HepG2 (cell line): ENCODE measurements at regions not wholly inside any gene's neighbourhood (a gene's known extent, or its start where the extent isn't known, plus 50 kb on each side); places are given as distances from the start of the nearest gene placed in this dataset.

Experiments
- ATAC-seq: fragments of 200-7000 bp; cut with Tn5 transposase; 3 replicates; pipeline ENCODE4 v1.9.1; 2020; ENCODE audit warnings: mild to moderate bottlenecking, moderate library complexity
- BruUV-seq: library from RNA; stranded (reverse); fragments of 400-500 nt; replicated peaks from 2 replicates; lab custom pipeline; 2021; lab: Mats Ljungman, UMichigan
- CTCF ChIA-PET: fragments of 300-600 bp; formaldehyde crosslinking; extraction: SDS; loops from one replicate; lab custom pipeline; 2021; ENCODE audit warnings: low total read pairs, inconsistent platforms, low intra/inter-chr PET ratio; lab: Yijun Ruan, JAX
- POLR2A ChIA-PET: fragments of 350-600 bp; sonication (Branson Sonifier 250); formaldehyde crosslinking; loops from one replicate; lab custom pipeline; 2020; ENCODE audit warnings: antibody characterized with exemption, inconsistent platforms; lab: Yijun Ruan, JAX
- DNase-seq: peaks from one replicate; pipeline ENCODE4 v3.0.0-alpha.2; 2015; ENCODE audit warnings: low spot score
- FAIRE-seq: peaks from 3 replicates; lab custom pipeline; 2011; peaks lifted over from hg19 to GRCh38; lab: Jason Lieb, UNC
- H2AFZ ChIP-seq: one replicate; pipeline ENCODE4 v1.6.1; 2011; ENCODE audit warnings: low read length, inconsistent platforms
- H3K27ac ChIP-seq: fragments of 300-600 bp; 3 replicates; pipeline ENCODE4 v1.8.0; 2011; ENCODE audit warnings: mixed run types, mild to moderate bottlenecking, mixed read lengths, low read length, inconsistent platforms; ENCODE audit not compliant: insufficient read depth; ENCODE audit errors: extremely low read length
- H3K27me3 ChIP-seq, 2 experiments: fragments of 200-600 bp in 1 of 2; 2 replicates in 1 of 2; 3 replicates in 1 of 2; pipeline versions ENCODE4 v1.6.0 to v1.8.0; 2011; ENCODE audit warnings: low read length in 2 of 2, mild to moderate bottlenecking in 2 of 2, moderate library complexity in 2 of 2, inconsistent platforms in 1 of 2; ENCODE audit not compliant: insufficient read depth in 2 of 2, control insufficient read depth in 1 of 2
- H3K36me3 ChIP-seq, 2 experiments: fragments of 200-600 bp in 1 of 2; replicated peaks in 1 of 2; 2 replicates in 1 of 2; 3 replicates in 1 of 2; pipeline versions ENCODE4 v1.5.1 to v1.8.0; 2011; ENCODE audit warnings: low read length in 2 of 2, inconsistent platforms in 1 of 2; ENCODE audit not compliant: insufficient read depth in 2 of 2, control insufficient read depth in 1 of 2
- H3K4me1 ChIP-seq: 2 replicates; pipeline ENCODE4 v1.5.1; 2012; ENCODE audit warnings: low read length, inconsistent platforms; ENCODE audit not compliant: insufficient read depth
- H3K4me2 ChIP-seq: 2 replicates; pipeline ENCODE4 v1.6.0; 2011; ENCODE audit warnings: low read depth, low read length, inconsistent platforms
- H3K4me3 ChIP-seq, 3 experiments: fragments of 200-600 bp in 1 of 3; sonication (generic), shearing (Covaris generic) in 1 of 3; replicated peaks in 1 of 3; 2 replicates each; pipeline ENCODE4 v1.5.1; 2011 to 2016; ENCODE audit warnings: low read length in 3 of 3, inconsistent platforms in 2 of 3, low read depth in 2 of 3, mild to moderate bottlenecking in 2 of 3, control low read depth in 1 of 3, mixed read lengths in 1 of 3; ENCODE audit not compliant: insufficient read depth in 1 of 3
- H3K79me2 ChIP-seq: one replicate; pipeline ENCODE4 v1.6.1; 2011; ENCODE audit warnings: low read length, inconsistent platforms; ENCODE audit not compliant: insufficient read depth
- H3K9ac ChIP-seq: 2 replicates; pipeline ENCODE4 v1.6.0; 2011; ENCODE audit warnings: mild to moderate bottlenecking, low read depth, low read length, inconsistent platforms; ENCODE audit not compliant: insufficient read depth
- H3K9me3 ChIP-seq: 2 replicates; pipeline ENCODE4 v1.5.1; 2012; ENCODE audit warnings: mild to moderate bottlenecking, low read length
- H4K20me1 ChIP-seq: 2 replicates; pipeline ENCODE4 v1.6.0; 2011; ENCODE audit warnings: inconsistent platforms, mild to moderate bottlenecking, low read length, moderate library complexity; ENCODE audit not compliant: insufficient read depth
- CREM ChIP-seq, 2 experiments: sonication (generic) in 1 of 2; formaldehyde crosslinking in 1 of 2; IDR thresholded peaks; 2 replicates each; pipeline versions ENCODE4 v1.4.0 to v1.6.1; 2016 to 2020; ENCODE audit warnings: antibody characterized with exemption in 1 of 2, mild to moderate bottlenecking in 1 of 2, missing genetic modification reagents in 1 of 2
- DDIT3 ChIP-seq: sonication (generic); formaldehyde crosslinking; IDR thresholded peaks from 2 replicates; pipeline ENCODE4 v1.4.0; 2020; ENCODE audit warnings: mild to moderate bottlenecking, missing genetic modification reagents
- DMAP1 ChIP-seq: IDR thresholded peaks from 2 replicates; pipeline ENCODE4 v1.6.1; 2016
- GLI4 ChIP-seq: sonication (generic); formaldehyde crosslinking; IDR thresholded peaks from 2 replicates; pipeline ENCODE4 v1.5.1; 2020; ENCODE audit warnings: missing genetic modification reagents, mild to moderate bottlenecking, moderate library complexity, borderline replicate concordance
- MYNN ChIP-seq: sonication (generic); formaldehyde crosslinking; IDR thresholded peaks from 2 replicates; pipeline ENCODE4 v1.4.0; 2020; ENCODE audit warnings: mild to moderate bottlenecking, low read depth, missing genetic modification reagents
- NFE2L1 ChIP-seq: sonication (generic); formaldehyde crosslinking; IDR thresholded peaks from 2 replicates; pipeline ENCODE4 v1.4.0; 2020; ENCODE audit warnings: missing genetic modification reagents, mild to moderate bottlenecking, borderline replicate concordance
- NFYB ChIP-seq: sonication (generic); formaldehyde crosslinking; IDR thresholded peaks from 2 replicates; pipeline ENCODE4 v1.4.0; 2020; ENCODE audit warnings: missing genetic modification reagents
- PCBP2 ChIP-seq: fragments of 200-400 bp; formaldehyde crosslinking; optimal IDR thresholded peaks from 2 replicates; pipeline ENCODE3; 2018; ENCODE audit warnings: low read length, low read depth; ENCODE audit not compliant: poor library complexity, severe bottlenecking
- PRDM15 ChIP-seq: sonication (generic); formaldehyde crosslinking; IDR thresholded peaks from 2 replicates; pipeline ENCODE4 v1.4.0; 2020; ENCODE audit warnings: missing genetic modification reagents
- ZBTB7A ChIP-seq: sonication (generic); formaldehyde crosslinking; IDR thresholded peaks from 2 replicates; pipeline ENCODE4 v1.8.0; 2022; ENCODE audit warnings: mild to moderate bottlenecking, missing genetic modification reagents
- ZMAT3 ChIP-seq: sonication (generic); formaldehyde crosslinking; conservative IDR thresholded peaks from 2 replicates; pipeline ENCODE4 v1.7.0; 2021; ENCODE audit warnings: missing genetic modification reagents
- ZNF281 ChIP-seq: sonication (generic); formaldehyde crosslinking; IDR thresholded peaks from 2 replicates; pipeline ENCODE4 v1.4.0; 2020; ENCODE audit warnings: missing genetic modification reagents, borderline replicate concordance
- ZNF484 ChIP-seq: sonication (generic); formaldehyde crosslinking; IDR thresholded peaks from 2 replicates; pipeline ENCODE4 v1.5.1; 2020; ENCODE audit warnings: mild to moderate bottlenecking, low read depth, missing genetic modification reagents, borderline replicate concordance
- ZNF574 ChIP-seq: sonication (generic); formaldehyde crosslinking; IDR thresholded peaks from 2 replicates; pipeline ENCODE4 v1.4.0; 2020; ENCODE audit warnings: missing genetic modification reagents
- ZNF766 ChIP-seq: sonication (generic); formaldehyde crosslinking; IDR thresholded peaks from 2 replicates; pipeline ENCODE4 v1.5.0; 2020; ENCODE audit warnings: missing genetic modification reagents, borderline replicate concordance
- ZNF780A ChIP-seq: sonication (generic); formaldehyde crosslinking; IDR thresholded peaks from 2 replicates; pipeline ENCODE4 v1.8.0; 2022; ENCODE audit warnings: mild to moderate bottlenecking, missing genetic modification reagents, moderate library complexity
- WGBS: methylation state at CpG from one replicate; pipeline ENCODE4 v1.1.6; 2017; ENCODE audit warnings: low lambda C conversion rate; 5-methylcytosine and 5-hydroxymethylcytosine counted together
- in situ Hi-C: cut with HindIII; loops from 2 replicates; pipeline ENCODE4 v1.10.0; 2017; ENCODE audit warnings: low pct_unique_long_range_greater_than_20kb; ENCODE audit not compliant: extremely low pct_ligation_motif_present
- intact Hi-C: fragments of 100-400 bp; cut with micrococcal nuclease; formaldehyde crosslinking; loops from one replicate; pipeline ENCODE4 v1.10.0; 2022; ENCODE audit not compliant: unreplicated experiment

GRCh38 chr10:33913194-33913593 is 578.7 kb upstream of the NRP1 start:
- no peak for ATAC-seq
- 24% methylated on average over 3 of the region's 3 CpGs for WGBS
- intact Hi-C loops: no loop called here
- no TSS peak for BruUV-seq
- Histone ChIP-seq H3K27me3 (no peaks in the 10 kb centered on the region), H3K9me3 (no peaks in the 10 kb centered on the region), H3K79me2 (no peaks in the 10 kb centered on the region), H3K27ac (no peak overlapping the region), H3K4me1 (peaks cover 16% of the 10 kb centered on the region), H2AFZ (no peak overlapping the region), H4K20me1 (no peaks in the 10 kb centered on the region), H3K9ac (no peak overlapping the region), H3K4me3 (no peak overlapping the region), H3K36me3 (no peaks in the 10 kb centered on the region), H3K4me2 (no peak overlapping the region)
- POLR2A ChIA-PET: no interaction called here
- CTCF ChIA-PET: no interaction called here
- DNase-seq: no peak
- FAIRE-seq: no peak
- in situ Hi-C loops: no loop called here
- TF ChIP-seq ZBTB7A (CRISPR knock-in tag): no peak
- TF ChIP-seq ZMAT3: no peak
- no peak for TF ChIP-seq NFE2L1
- TF ChIP-seq MYNN (CRISPR knock-in tag): no peak
- TF ChIP-seq DMAP1 (CRISPR knock-in tag): no peak
- no peak for TF ChIP-seq PRDM15 (CRISPR knock-in tag)
- no peak for TF ChIP-seq ZNF780A (CRISPR knock-in tag)
- TF ChIP-seq ZNF574: no peak
- no peak for TF ChIP-seq DDIT3 (CRISPR knock-in tag)
- TF ChIP-seq PCBP2: no peak
- TF ChIP-seq ZNF281 (CRISPR knock-in tag): no peak
- no peak for TF ChIP-seq ZNF766 (CRISPR knock-in tag)
- no peak for TF ChIP-seq GLI4 (CRISPR knock-in tag)
- no peak for TF ChIP-seq CREM (IDR thresholded peaks at IDR 0.05)
- no peak for TF ChIP-seq CREM (CRISPR knock-in tag; IDR thresholded peaks at IDR 0.05)
- TF ChIP-seq ZNF484 (CRISPR knock-in tag): no peak
- no peak for TF ChIP-seq NFYB (CRISPR knock-in tag)
